ENCODE measurements at regions not wholly inside any gene's neighbourhood (a gene's known extent, or its start where the extent isn't known, plus 50 kb on each side); places are given as distances from the start of the nearest gene placed in this dataset.

- TF ChIP-seq CTCF (conservative IDR thresholded peaks at IDR 0.05), result no peak
- H3K27ac ChIP-seq, result no peak overlapping the region
Observed at GRCh38 chr18:30566877-30567276, 475.7 kb downstream of the DSC3 start.

- no peak for TF ChIP-seq CTCF (conservative IDR thresholded peaks at IDR 0.05)
- no peak for TF ChIP-seq ZFX (IDR thresholded peaks at IDR 0.05)
- no peak overlapping the region for H3K27ac ChIP-seq
Observed at GRCh38 chr18:30562231-30562630, 480.3 kb downstream of the DSC3 start.

- H3K27ac ChIP-seq, result no peak overlapping the region
- TF ChIP-seq ZFX (IDR thresholded peaks at IDR 0.05) (no peak), CTCF (conservative IDR thresholded peaks at IDR 0.05) (no peak)
Observed at GRCh38 chr18:30556112-30556511, 486.4 kb downstream of the DSC3 start.

GRCh38 chr18:30545393-30545792, 497.1 kb downstream of the DSC3 start:
- TF ChIP-seq ZFX (IDR thresholded peaks at IDR 0.05) (no peak), CTCF (conservative IDR thresholded peaks at IDR 0.05) (no peak)
- no peak overlapping the region for H3K27ac ChIP-seq

GRCh38 chr18:30544141-30544540, 498.4 kb downstream of the DSC3 start:
- H3K27ac ChIP-seq, result no peak overlapping the region
- TF ChIP-seq CTCF (conservative IDR thresholded peaks at IDR 0.05) (no peak), ZFX (IDR thresholded peaks at IDR 0.05) (no peak)

GRCh38 chr18:30533716-30534115, 508.8 kb downstream of the DSC3 start:
- TF ChIP-seq CTCF (conservative IDR thresholded peaks at IDR 0.05) (no peak), ZFX (IDR thresholded peaks at IDR 0.05) (no peak)
- no peak overlapping the region for H3K27ac ChIP-seq

- H3K27ac ChIP-seq, result no peak overlapping the region
- no peak for TF ChIP-seq CTCF (conservative IDR thresholded peaks at IDR 0.05)
- TF ChIP-seq ZFX (IDR thresholded peaks at IDR 0.05), result no peak
Observed at GRCh38 chr18:30527917-30528316, 514.6 kb downstream of the DSC3 start.
